ENCODE measurements at regions not wholly inside any gene's neighbourhood (a gene's known extent, or its start where the extent isn't known, plus 50 kb on each side); places are given as distances from the start of the nearest gene placed in this dataset.

- no peak for TF ChIP-seq POLR2A (IDR thresholded peaks at IDR 0.05; ENCODE audit: low read depth, low read length)
- no peak for TF ChIP-seq BHLHE40 (IDR thresholded peaks at IDR 0.05; ENCODE audit: low read depth, low read length)
- TF ChIP-seq FOS (IDR thresholded peaks at IDR 0.05; ENCODE audit: low read depth, low read length) = no peak
- TF ChIP-seq CTCF (conservative IDR thresholded peaks at IDR 0.05; ENCODE audit: low read depth, low read length) = no peak
- TF ChIP-seq ELK1 (IDR thresholded peaks at IDR 0.05; ENCODE audit: borderline replicate concordance, low read depth, low read length) = no peak
- TF ChIP-seq RAD21 (IDR thresholded peaks at IDR 0.05; ENCODE audit: low read length) = no peak
These were observed 378.4 kb upstream of the CDH5 start for GRCh38 chr16:65988024-65988595.
